ENCODE measurements at regions not wholly inside any gene's neighbourhood (a gene's known extent, or its start where the extent isn't known, plus 50 kb on each side); places are given as distances from the start of the nearest gene placed in this dataset.

DNA sequence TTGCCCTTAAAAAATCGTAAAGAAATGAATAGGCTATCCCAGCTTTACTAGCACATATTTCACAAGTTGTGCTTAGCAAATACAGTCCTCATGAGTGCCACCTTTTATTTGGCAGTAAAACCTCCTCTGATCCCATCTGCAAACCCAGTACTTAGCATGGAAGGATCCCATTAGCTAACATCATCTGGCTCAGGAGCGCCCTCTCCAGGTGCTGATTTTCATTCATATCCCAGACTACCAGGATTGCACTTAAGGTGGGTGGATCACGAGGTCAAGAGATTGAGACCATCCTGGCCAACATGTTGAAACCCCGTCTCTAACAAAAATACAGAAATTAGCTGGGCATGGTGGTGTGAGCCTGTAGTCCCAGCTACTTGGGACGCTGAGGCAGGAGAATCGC is 76.1 kb upstream of the PAX6 start:
- H2AFZ ChIP-seq (ENCODE audit: low read depth), result no peak overlapping the region
- H3K4me3 ChIP-seq (IDR thresholded peaks at IDR 0.05; ENCODE audit: insufficient read depth, low read depth, low read length), result no peak overlapping the region
- H3K27me3 ChIP-seq (ENCODE audit: insufficient read depth, low read depth), result no peaks in the 10 kb centered on the region
- H3K4me1 ChIP-seq (ENCODE audit: low read depth, poor library complexity, severe bottlenecking), result no peaks in the 10 kb centered on the region
- no peak overlapping the region for H3K4me2 ChIP-seq
- H4K20me1 ChIP-seq (ENCODE audit: insufficient read depth), result no peaks in the 10 kb centered on the region
- no peaks in the 10 kb centered on the region for H3K79me2 ChIP-seq (ENCODE audit: insufficient read depth, low read depth)
- TF ChIP-seq, protein P1, sequence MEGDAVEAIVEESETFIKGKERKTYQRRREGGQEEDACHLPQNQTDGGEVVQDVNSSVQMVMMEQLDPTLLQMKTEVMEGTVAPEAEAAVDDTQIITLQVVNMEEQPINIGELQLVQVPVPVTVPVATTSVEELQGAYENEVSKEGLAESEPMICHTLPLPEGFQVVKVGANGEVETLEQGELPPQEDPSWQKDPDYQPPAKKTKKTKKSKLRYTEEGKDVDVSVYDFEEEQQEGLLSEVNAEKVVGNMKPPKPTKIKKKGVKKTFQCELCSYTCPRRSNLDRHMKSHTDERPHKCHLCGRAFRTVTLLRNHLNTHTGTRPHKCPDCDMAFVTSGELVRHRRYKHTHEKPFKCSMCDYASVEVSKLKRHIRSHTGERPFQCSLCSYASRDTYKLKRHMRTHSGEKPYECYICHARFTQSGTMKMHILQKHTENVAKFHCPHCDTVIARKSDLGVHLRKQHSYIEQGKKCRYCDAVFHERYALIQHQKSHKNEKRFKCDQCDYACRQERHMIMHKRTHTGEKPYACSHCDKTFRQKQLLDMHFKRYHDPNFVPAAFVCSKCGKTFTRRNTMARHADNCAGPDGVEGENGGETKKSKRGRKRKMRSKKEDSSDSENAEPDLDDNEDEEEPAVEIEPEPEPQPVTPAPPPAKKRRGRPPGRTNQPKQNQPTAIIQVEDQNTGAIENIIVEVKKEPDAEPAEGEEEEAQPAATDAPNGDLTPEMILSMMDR (conservative IDR thresholded peaks at IDR 0.05; ENCODE audit: low read depth, low read length), result 0 out of 2 replicates have a peak, but pooled peaks have one; percentile 19
- H3K9ac ChIP-seq, result no peak overlapping the region
- no peaks in the 10 kb centered on the region for H3K36me3 ChIP-seq (ENCODE audit: insufficient read depth)
- no peak overlapping the region for H3K27ac ChIP-seq

DNA sequence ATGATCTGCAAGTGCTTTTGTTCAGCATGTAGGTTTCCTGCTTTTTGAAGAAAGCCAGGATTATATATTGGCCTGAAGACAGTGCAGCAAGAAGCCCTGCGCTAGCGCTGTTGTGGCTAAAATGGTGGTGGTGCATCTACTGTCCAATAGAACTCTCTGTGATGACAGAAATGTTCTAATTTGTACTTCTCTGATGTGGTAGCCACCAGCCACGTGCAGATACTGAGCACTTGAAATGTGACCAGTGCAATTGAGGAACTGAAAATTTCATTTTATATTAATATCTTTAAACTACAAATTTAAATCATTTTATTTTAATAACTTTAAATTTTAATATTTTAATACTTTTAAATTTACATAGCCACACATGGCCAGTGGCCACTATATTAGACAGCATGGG is 73.0 kb upstream of the PAX6 start:
- no peak overlapping the region for H2AFZ ChIP-seq (ENCODE audit: low read depth)
- H3K79me2 ChIP-seq (ENCODE audit: insufficient read depth, low read depth), result no peaks in the 10 kb centered on the region
- no peak overlapping the region for H3K27ac ChIP-seq
- TF ChIP-seq, protein P1 (conservative IDR thresholded peaks at IDR 0.05; ENCODE audit: low read depth, low read length), result no peak
- H3K27me3 ChIP-seq (ENCODE audit: insufficient read depth, low read depth), result no peaks in the 10 kb centered on the region
- H3K36me3 ChIP-seq (ENCODE audit: insufficient read depth), result no peaks in the 10 kb centered on the region
- H3K9ac ChIP-seq, result no peak overlapping the region
- H4K20me1 ChIP-seq (ENCODE audit: insufficient read depth), result no peaks in the 10 kb centered on the region
- H3K4me3 ChIP-seq (IDR thresholded peaks at IDR 0.05; ENCODE audit: insufficient read depth, low read depth, low read length), result no peak overlapping the region
- no peaks in the 10 kb centered on the region for H3K4me1 ChIP-seq (ENCODE audit: low read depth, poor library complexity, severe bottlenecking)
- no peak overlapping the region for H3K4me2 ChIP-seq

DNA sequence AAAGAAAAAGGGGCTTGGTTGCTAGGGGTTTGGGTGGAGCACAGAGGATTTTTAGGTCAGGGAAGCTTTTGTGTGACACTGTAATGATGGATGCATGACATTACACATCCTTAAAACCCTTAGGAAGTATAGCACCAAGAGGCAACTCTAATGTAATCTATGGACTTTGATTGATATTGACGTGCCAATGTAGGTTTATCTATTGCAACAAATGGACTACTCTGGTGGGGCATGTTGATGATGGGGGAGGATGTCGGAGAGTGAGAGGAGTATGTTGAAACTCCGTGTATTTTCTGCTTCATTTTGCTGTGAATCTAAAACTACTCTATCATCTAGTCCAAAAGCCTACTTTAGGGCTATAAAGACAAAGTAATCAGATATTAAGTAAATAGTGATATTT is 72.3 kb upstream of the PAX6 start:
- H3K4me1 ChIP-seq (ENCODE audit: low read depth, poor library complexity, severe bottlenecking), result no peaks in the 10 kb centered on the region
- no peaks in the 10 kb centered on the region for H3K27me3 ChIP-seq (ENCODE audit: insufficient read depth, low read depth)
- H3K27ac ChIP-seq, result no peak overlapping the region
- no peak overlapping the region for H3K4me2 ChIP-seq
- no peaks in the 10 kb centered on the region for H3K36me3 ChIP-seq (ENCODE audit: insufficient read depth)
- H3K4me3 ChIP-seq (IDR thresholded peaks at IDR 0.05; ENCODE audit: insufficient read depth, low read depth, low read length), result no peak overlapping the region
- no peak overlapping the region for H2AFZ ChIP-seq (ENCODE audit: low read depth)
- H4K20me1 ChIP-seq (ENCODE audit: insufficient read depth), result no peaks in the 10 kb centered on the region
- TF ChIP-seq, protein P1 (conservative IDR thresholded peaks at IDR 0.05; ENCODE audit: low read depth, low read length), result no peak
- no peak overlapping the region for H3K9ac ChIP-seq
- no peaks in the 10 kb centered on the region for H3K79me2 ChIP-seq (ENCODE audit: insufficient read depth, low read depth)

DNA sequence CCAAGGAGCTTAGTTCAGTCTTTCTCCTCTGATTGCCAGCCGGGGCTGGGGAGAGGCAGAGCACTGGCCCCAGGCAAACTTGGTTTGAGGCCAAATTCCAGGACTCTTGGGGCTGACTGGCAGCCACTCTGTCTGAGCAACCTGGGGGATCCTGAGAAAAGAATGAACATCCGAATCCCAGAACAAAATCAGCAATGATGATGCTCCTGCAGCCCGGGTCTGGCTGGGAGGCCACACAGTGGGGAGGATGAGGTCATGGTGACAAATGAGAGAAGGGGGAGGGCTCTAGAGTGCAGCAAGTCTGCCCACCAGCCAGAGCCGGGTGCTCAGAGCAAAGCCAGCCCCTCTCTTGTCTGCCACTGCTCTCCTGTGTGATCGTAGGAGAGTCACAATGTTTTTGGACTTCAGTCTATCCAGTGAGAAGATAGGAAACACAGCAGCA is 71.8 kb upstream of the PAX6 start:
- no peaks in the 10 kb centered on the region for H3K4me1 ChIP-seq (ENCODE audit: low read depth, poor library complexity, severe bottlenecking)
- H2AFZ ChIP-seq (ENCODE audit: low read depth), result no peak overlapping the region
- H3K27ac ChIP-seq, result no peak overlapping the region
- no peaks in the 10 kb centered on the region for H3K36me3 ChIP-seq (ENCODE audit: insufficient read depth)
- TF ChIP-seq, protein P1 (conservative IDR thresholded peaks at IDR 0.05; ENCODE audit: low read depth, low read length), result no peak
- H3K79me2 ChIP-seq (ENCODE audit: insufficient read depth, low read depth), result no peaks in the 10 kb centered on the region
- H3K4me2 ChIP-seq, result no peak overlapping the region
- no peak overlapping the region for H3K4me3 ChIP-seq (IDR thresholded peaks at IDR 0.05; ENCODE audit: insufficient read depth, low read depth, low read length)
- H3K27me3 ChIP-seq (ENCODE audit: insufficient read depth, low read depth), result no peaks in the 10 kb centered on the region
- no peak overlapping the region for H3K9ac ChIP-seq
- no peaks in the 10 kb centered on the region for H4K20me1 ChIP-seq (ENCODE audit: insufficient read depth)

All from KMS-11 (cell line).